Neural cell (in vitro differentiated cells): ENCODE measurements at regions not wholly inside any gene's neighbourhood (a gene's known extent, or its start where the extent isn't known, plus 50 kb on each side); places are given as distances from the start of the nearest gene placed in this dataset.

Experiments used
- H2AFZ ChIP-seq: fragments of 200-600, 300-800 bp; sonication (generic), shearing (Covaris generic); 2 replicates; pipeline ENCODE4 v1.6.0; 2014; ENCODE audit warnings: low read depth, mild to moderate bottlenecking, antibody characterized with exemption, low read length, moderate library complexity
- H3F3A ChIP-seq: fragments of 200-600 bp; shearing (Covaris generic); 2 replicates; pipeline ENCODE4 v1.6.1; 2016; ENCODE audit warnings: mild to moderate bottlenecking, moderate library complexity, mixed read lengths, antibody characterized with exemption, low read length; ENCODE audit not compliant: insufficient read depth, poor library complexity, severe bottlenecking
- H3K27ac ChIP-seq: fragments of 200-600, 300-800 bp; sonication (generic), shearing (Covaris generic); 2 replicates; pipeline ENCODE4 v1.5.1; 2014; ENCODE audit warnings: mild to moderate bottlenecking, low read length, moderate library complexity
- H3K27me3 ChIP-seq: fragments of 300-800, 200-600 bp; sonication (generic), shearing (Covaris generic); 2 replicates; pipeline ENCODE4 v1.6.0; 2014; ENCODE audit warnings: mild to moderate bottlenecking, low read depth, low read length, moderate library complexity; ENCODE audit not compliant: insufficient read depth
- H3K36me3 ChIP-seq: fragments of 300-800, 200-600 bp; sonication (generic), shearing (Covaris generic); 2 replicates; pipeline ENCODE4 v1.5.1; 2014; ENCODE audit warnings: mild to moderate bottlenecking, antibody characterized with exemption, low read length, moderate library complexity; ENCODE audit not compliant: insufficient read depth
- H3K4me2 ChIP-seq: fragments of 300-800, 200-600 bp; sonication (generic), shearing (Covaris generic); 2 replicates; pipeline ENCODE4 v1.6.0; 2014; ENCODE audit warnings: mild to moderate bottlenecking, low read length
- H3K4me3 ChIP-seq: fragments of 300-800, 200-600 bp; sonication (generic), shearing (Covaris generic); 2 replicates; pipeline ENCODE4 v1.5.1; 2014; ENCODE audit warnings: mild to moderate bottlenecking, low read length, moderate library complexity
- H3K79me2 ChIP-seq: fragments of 200-600 bp; shearing (Covaris generic); replicated peaks from 2 replicates; pipeline ENCODE4 v1.6.0; 2014; ENCODE audit warnings: mild to moderate bottlenecking, low read length, moderate library complexity; ENCODE audit not compliant: insufficient read depth
- H3K9ac ChIP-seq: fragments of 300-800, 200-600 bp; sonication (generic), shearing (Covaris generic); 2 replicates; pipeline ENCODE4 v1.6.1; 2016; ENCODE audit warnings: mild to moderate bottlenecking, low read length, mixed read lengths
- H3K9me2 ChIP-seq: fragments of 200-600 bp; shearing (Covaris generic); 2 replicates; pipeline ENCODE4 v1.6.1; 2016; ENCODE audit warnings: mild to moderate bottlenecking, low read length, mixed read lengths; ENCODE audit not compliant: insufficient read depth
- H3K9me3 ChIP-seq: fragments of 200-600, 300-800 bp; sonication (generic), shearing (Covaris generic); 2 replicates; pipeline ENCODE4 v1.6.1; 2016; ENCODE audit warnings: mild to moderate bottlenecking, mixed run types, low read length, moderate library complexity, mixed read lengths
- H4K20me1 ChIP-seq: fragments of 200-600 bp; shearing (Covaris generic); 2 replicates; pipeline ENCODE4 v1.6.1; 2016; ENCODE audit warnings: mild to moderate bottlenecking, mixed run types; ENCODE audit not compliant: insufficient read depth
- CTCF ChIP-seq: fragments of 450-650 bp; IDR thresholded peaks from 2 replicates; pipeline ENCODE4 v1.5.1; 2014; ENCODE audit warnings: antibody characterized with exemption, mild to moderate bottlenecking, moderate library complexity; ENCODE audit not compliant: poor library complexity, severe bottlenecking
- EP300 ChIP-seq: fragments of 450-650 bp; conservative IDR thresholded peaks from 2 replicates; pipeline ENCODE4 v1.6.1; 2014; ENCODE audit warnings: antibody characterized with exemption, mild to moderate bottlenecking, moderate library complexity; ENCODE audit not compliant: poor library complexity, severe bottlenecking
- EZH2 ChIP-seq: fragments of 200-600, 300-800 bp; shearing (Covaris generic), sonication (generic); IDR thresholded peaks from 2 replicates; pipeline ENCODE4 v1.6.1; 2014; ENCODE audit warnings: antibody characterized with exemption, low read length, borderline replicate concordance, mild to moderate bottlenecking; ENCODE audit not compliant: insufficient read depth, poor library complexity, severe bottlenecking
- MXI1 ChIP-seq: fragments of 450-650 bp; conservative IDR thresholded peaks from 2 replicates; pipeline ENCODE4 v1.6.1; 2014; ENCODE audit warnings: antibody characterized with exemption, mild to moderate bottlenecking; ENCODE audit not compliant: poor library complexity, severe bottlenecking
- POLR2AphosphoS5 ChIP-seq: IDR thresholded peaks from 2 replicates; pipeline ENCODE4 v1.6.1; 2012
- RAD21 ChIP-seq: fragments of 450-650 bp; conservative IDR thresholded peaks from 2 replicates; pipeline ENCODE4 v1.6.1; 2014; ENCODE audit warnings: antibody characterized with exemption, mild to moderate bottlenecking, moderate library complexity
- REST ChIP-seq: IDR thresholded peaks from 2 replicates; pipeline ENCODE4 v1.6.1; 2012; ENCODE audit warnings: borderline replicate concordance
- SMC3 ChIP-seq: fragments of 450-650 bp; conservative IDR thresholded peaks from 2 replicates; pipeline ENCODE4 v1.6.1; 2014; ENCODE audit warnings: antibody characterized with exemption, mild to moderate bottlenecking, moderate library complexity; ENCODE audit not compliant: poor library complexity
- TAF1 ChIP-seq: IDR thresholded peaks from 2 replicates; pipeline ENCODE4 v1.6.1; 2012; ENCODE audit warnings: low read depth

DNA sequence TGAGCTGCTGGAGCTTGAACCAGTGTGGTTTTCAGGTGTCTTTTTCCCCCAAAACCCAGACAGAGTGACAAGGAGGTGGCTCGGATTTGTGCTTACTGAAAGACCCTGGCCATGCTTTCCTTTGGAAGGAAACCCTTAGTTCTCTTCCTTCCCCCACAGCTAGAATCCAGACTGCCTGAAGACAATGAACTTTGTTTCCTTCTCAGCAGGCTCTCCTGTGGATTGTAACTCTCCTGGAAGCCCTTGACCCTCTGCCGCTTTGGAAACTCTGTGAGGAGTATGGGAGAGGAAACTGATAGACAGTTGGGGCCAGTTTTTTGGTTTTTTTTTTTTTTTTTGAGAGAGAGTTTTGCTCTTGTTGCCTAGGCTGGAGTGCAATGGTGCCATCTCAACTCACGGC lies 62.1 kb upstream of the SESN3 start:
- H3K4me2 ChIP-seq: no peak overlapping the region
- no peaks in the 10 kb centered on the region for H3K9me3 ChIP-seq
- H2AFZ ChIP-seq: no peak overlapping the region

DNA sequence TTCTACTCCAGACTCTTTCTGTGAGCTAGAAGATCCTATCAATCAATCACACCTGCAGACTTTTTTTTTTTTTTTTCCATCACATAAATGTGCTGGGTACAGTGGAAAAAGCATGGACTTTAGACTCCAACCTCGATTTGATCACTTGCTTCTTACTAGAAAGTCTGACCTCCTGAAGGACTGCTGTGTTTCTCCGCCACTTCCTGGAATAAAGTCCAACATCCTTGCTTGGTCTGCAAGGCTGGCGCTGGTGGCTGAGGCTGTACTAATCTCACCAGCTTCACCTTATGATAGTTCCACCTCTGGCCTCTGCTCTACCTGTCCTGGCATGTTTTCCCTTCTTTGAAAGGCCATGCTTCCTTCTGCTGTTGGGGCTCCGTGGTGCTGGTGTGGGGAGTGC lies 60.9 kb upstream of the SESN3 start:
- H2AFZ ChIP-seq: no peak overlapping the region
- H3K4me3 ChIP-seq: no peak overlapping the region
- TF ChIP-seq EZH2 (no peak), TAF1 (no peak), MXI1 (no peak), REST (no peak), EP300 (no peak), POLR2AphosphoS5 (no peak), SMC3 (no peak), RAD21 (no peak)

More for the DNA sequence above, 62.1 kb upstream of the SESN3 start:
- Histone ChIP-seq H3K36me3 (no peaks in the 10 kb centered on the region), H3K9ac (no peak overlapping the region), H3K4me3 (no peak overlapping the region), H3F3A (no peaks in the 10 kb centered on the region), H3K27me3 (no peaks in the 10 kb centered on the region), H3K79me2 (no peaks in the 10 kb centered on the region), H3K27ac (no peak overlapping the region), H3K9me2 (no peaks in the 10 kb centered on the region), H4K20me1 (no peaks in the 10 kb centered on the region)
- no peak for TF ChIP-seq CTCF
- no peak for TF ChIP-seq RAD21
- TF ChIP-seq EP300: no peak
- no peak for TF ChIP-seq SMC3
- no peak for TF ChIP-seq POLR2AphosphoS5
- no peak for TF ChIP-seq TAF1
- TF ChIP-seq REST: no peak
- no peak for TF ChIP-seq MXI1
- TF ChIP-seq EZH2: no peak

More for the DNA sequence above, 60.9 kb upstream of the SESN3 start:
- no peaks in the 10 kb centered on the region for H3K9me2 ChIP-seq
- no peaks in the 10 kb centered on the region for H3F3A ChIP-seq
- no peak overlapping the region for H3K4me2 ChIP-seq
- H3K79me2 ChIP-seq: no peaks in the 10 kb centered on the region
- H3K27me3 ChIP-seq: no peaks in the 10 kb centered on the region
- no peaks in the 10 kb centered on the region for H3K9me3 ChIP-seq
- H3K9ac ChIP-seq: no peak overlapping the region
- H3K27ac ChIP-seq: no peak overlapping the region
- H3K36me3 ChIP-seq: no peaks in the 10 kb centered on the region
- H4K20me1 ChIP-seq: no peaks in the 10 kb centered on the region
